ENCODE measurements at regions not wholly inside any gene's neighbourhood (a gene's known extent, or its start where the extent isn't known, plus 50 kb on each side); places are given as distances from the start of the nearest gene placed in this dataset.

DNA sequence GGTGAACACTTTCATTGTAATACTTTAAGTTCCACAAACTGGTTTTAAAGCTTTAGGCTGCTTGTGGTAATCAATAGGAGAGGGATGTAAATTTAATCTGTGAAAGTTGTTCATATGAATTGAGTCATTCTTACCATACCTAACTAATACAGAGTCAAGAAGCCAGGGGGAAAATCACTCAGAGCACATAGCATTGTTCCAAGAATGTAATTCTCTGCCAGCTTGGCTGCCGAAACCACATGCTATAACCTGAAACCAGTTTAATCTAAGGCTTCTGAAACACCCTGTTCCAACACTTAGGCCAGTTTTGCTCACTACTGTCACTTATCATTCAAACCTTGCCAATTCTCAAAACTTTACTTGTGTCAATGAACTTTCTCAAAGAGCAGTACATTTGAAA, 528.8 kb upstream of the GRAMD2B start:
- TF ChIP-seq GATA3 (IDR thresholded peaks at IDR 0.05; ENCODE audit: low read depth, low read length) (no peak), GATA2 (IDR thresholded peaks at IDR 0.05; ENCODE audit: low read depth, low read length) (no peak)

Data from SH-SY5Y (cell line).